NB4 (cell line): ENCODE measurements at regions not wholly inside any gene's neighbourhood (a gene's known extent, or its start where the extent isn't known, plus 50 kb on each side); places are given as distances from the start of the nearest gene placed in this dataset.

Experiments
- DNase-seq: peaks from one replicate; pipeline ENCODE4 v3.0.0; 2010; ENCODE audit warnings: low read depth
- H3K4me3 ChIP-seq: one replicate; pipeline ENCODE4 v1.5.1; 2011; ENCODE audit warnings: mild to moderate bottlenecking, low read depth, low read length, moderate library complexity
- MAX ChIP-seq: IDR thresholded peaks from 2 replicates; pipeline ENCODE4 v1.6.1; 2011; ENCODE audit warnings: low read depth, low read length
- MYC ChIP-seq: IDR thresholded peaks from 2 replicates; pipeline ENCODE4 v1.6.1; 2011; ENCODE audit warnings: low read depth, low read length
- POLR2A ChIP-seq: IDR thresholded peaks from 2 replicates; pipeline ENCODE4 v1.6.1; 2011; ENCODE audit warnings: mild to moderate bottlenecking; ENCODE audit not compliant: insufficient read length; ENCODE audit errors: extremely low read depth
- TF ChIP-seq, protein P1 (sequence below): IDR thresholded peaks from one replicate; pipeline ENCODE4 v1.5.1; 2012; ENCODE audit warnings: low read depth, low read length

DNA sequence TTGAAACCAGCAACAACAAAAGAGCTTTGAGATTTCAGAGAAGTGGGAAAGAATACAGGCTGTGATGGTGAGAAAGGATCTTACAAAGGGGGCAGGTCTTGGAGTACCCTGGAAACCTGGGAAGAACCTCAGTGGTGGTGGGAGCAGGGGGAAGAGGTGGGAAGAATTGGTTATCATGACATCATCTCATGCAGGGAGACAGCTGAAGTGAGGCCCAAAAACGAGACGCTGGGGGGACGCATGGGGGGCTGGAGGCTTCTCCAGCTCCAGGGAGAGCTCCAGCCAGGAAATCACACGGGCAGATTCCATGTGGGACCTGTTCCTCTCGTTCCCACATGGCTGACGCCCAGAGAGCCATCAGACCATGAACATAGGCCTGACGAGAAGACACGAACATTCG is 177.3 kb upstream of the RNF32 start:
- DNase-seq: no peak
- TF ChIP-seq MYC (no peak), POLR2A (no peak), MAX (no peak)
- TF ChIP-seq, protein P1, sequence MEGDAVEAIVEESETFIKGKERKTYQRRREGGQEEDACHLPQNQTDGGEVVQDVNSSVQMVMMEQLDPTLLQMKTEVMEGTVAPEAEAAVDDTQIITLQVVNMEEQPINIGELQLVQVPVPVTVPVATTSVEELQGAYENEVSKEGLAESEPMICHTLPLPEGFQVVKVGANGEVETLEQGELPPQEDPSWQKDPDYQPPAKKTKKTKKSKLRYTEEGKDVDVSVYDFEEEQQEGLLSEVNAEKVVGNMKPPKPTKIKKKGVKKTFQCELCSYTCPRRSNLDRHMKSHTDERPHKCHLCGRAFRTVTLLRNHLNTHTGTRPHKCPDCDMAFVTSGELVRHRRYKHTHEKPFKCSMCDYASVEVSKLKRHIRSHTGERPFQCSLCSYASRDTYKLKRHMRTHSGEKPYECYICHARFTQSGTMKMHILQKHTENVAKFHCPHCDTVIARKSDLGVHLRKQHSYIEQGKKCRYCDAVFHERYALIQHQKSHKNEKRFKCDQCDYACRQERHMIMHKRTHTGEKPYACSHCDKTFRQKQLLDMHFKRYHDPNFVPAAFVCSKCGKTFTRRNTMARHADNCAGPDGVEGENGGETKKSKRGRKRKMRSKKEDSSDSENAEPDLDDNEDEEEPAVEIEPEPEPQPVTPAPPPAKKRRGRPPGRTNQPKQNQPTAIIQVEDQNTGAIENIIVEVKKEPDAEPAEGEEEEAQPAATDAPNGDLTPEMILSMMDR: no peak
- no peak overlapping the region for H3K4me3 ChIP-seq

DNA sequence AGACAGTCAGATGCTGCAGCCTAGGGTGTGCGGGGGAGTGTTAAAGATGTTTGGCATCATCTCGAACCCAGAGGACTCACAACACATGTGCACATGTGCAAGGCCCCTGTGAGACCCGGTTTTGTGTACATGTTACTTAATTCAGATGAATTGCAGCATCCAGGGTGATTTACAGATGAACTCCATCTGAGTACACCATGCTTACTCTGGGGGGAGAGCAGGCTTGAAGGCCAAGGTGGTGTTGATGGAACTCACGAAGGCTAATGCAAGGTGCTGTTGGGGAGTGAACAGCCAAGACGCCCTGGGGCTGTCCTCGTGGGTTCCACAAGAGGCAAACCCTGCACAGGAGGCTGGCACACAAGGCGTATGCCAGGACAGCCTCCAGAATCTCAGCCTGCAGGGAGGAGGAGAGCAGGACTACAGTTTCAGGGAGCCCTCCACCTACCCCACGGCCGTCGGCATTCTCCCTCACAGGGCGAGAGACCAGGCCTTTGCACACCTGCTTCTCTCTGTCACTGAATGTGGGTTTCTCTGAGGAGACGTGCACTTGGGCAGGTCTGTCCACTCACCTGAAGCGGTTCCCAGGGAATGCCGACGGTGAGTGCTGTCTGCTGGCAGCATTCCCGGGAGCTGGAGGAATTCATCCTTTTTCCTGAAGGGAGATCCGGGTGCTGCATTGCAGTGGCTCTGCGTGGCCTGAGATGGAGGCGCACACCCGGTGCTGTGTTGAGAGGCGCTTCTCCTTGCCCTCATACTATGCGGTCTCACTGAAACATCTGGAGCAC is 178.5 kb upstream of the RNF32 start:
- no peak for DNase-seq
- TF ChIP-seq MYC (no peak), POLR2A (no peak)
- TF ChIP-seq, protein P1: no peak
- no peak overlapping the region for H3K4me3 ChIP-seq

- DNase-seq: no peak
- no peak for TF ChIP-seq MAX
- no peak for TF ChIP-seq MYC
- no peak for TF ChIP-seq POLR2A
- TF ChIP-seq, protein P1: no peak
- H3K4me3 ChIP-seq: no peak overlapping the region
Measured at GRCh38 chr7:156460858-156461627, 179.5 kb upstream of the RNF32 start.

- H3K4me3 ChIP-seq: no peak overlapping the region
- TF ChIP-seq MYC (no peak), POLR2A (no peak), MAX (no peak)
- TF ChIP-seq, protein P1: no peak
- no peak for DNase-seq
Measured at GRCh38 chr7:156459582-156459981, 181.0 kb upstream of the RNF32 start.

- TF ChIP-seq POLR2A (no peak), MYC (no peak), MAX (no peak)
- TF ChIP-seq, protein P1: no peak
- H3K4me3 ChIP-seq: no peak overlapping the region
- DNase-seq: no peak
Measured at GRCh38 chr7:156459067-156459466, 181.5 kb upstream of the RNF32 start.
